Keratinocyte (primary cell): ENCODE measurements at regions not wholly inside any gene's neighbourhood (a gene's known extent, or its start where the extent isn't known, plus 50 kb on each side); places are given as distances from the start of the nearest gene placed in this dataset.
"Not testable (repeated sequence)": the region's sequence is repeated elsewhere in the genome, so short reads cannot be mapped to it uniquely, and the experiment has no call there.

ENCODE experiments used
- DNase-seq: peaks from one replicate; pipeline ENCODE4 v3.0.0-alpha.2; 2011; ENCODE audit warnings: low read depth, missing footprints, low spot score
- FAIRE-seq: peaks from 2 replicates; lab custom pipeline; 2011; peaks lifted over from hg19 to GRCh38; lab: Jason Lieb, UNC
- H2AFZ ChIP-seq: 2 replicates; pipeline ENCODE4 v1.6.0; 2012; ENCODE audit warnings: low read length, control low read depth, inconsistent platforms; ENCODE audit not compliant: control insufficient read depth
- H3K27ac ChIP-seq: 2 replicates; pipeline ENCODE4 v1.5.1; 2011; ENCODE audit warnings: low read length; ENCODE audit not compliant: control insufficient read depth, insufficient read depth
- H3K27me3 ChIP-seq: 3 replicates; pipeline ENCODE4 v1.6.0; 2011; ENCODE audit warnings: low read length; ENCODE audit not compliant: control insufficient read depth, insufficient read depth; ENCODE audit errors: extremely low read depth
- H3K36me3 ChIP-seq, 2 experiments: 2 replicates in 1 of 2; 3 replicates in 1 of 2; pipeline ENCODE4 v1.5.1; 2011; ENCODE audit warnings: low read length in 2 of 2, mild to moderate bottlenecking in 1 of 2; ENCODE audit not compliant: control insufficient read depth in 2 of 2, insufficient read depth in 2 of 2; ENCODE audit errors: extremely low read depth in 1 of 2
- H3K4me1 ChIP-seq: 3 replicates; pipeline ENCODE4 v1.5.1; 2011; ENCODE audit warnings: low read length; ENCODE audit not compliant: control insufficient read depth, insufficient read depth; ENCODE audit errors: extremely low read depth
- H3K4me2 ChIP-seq: 3 replicates; pipeline ENCODE4 v1.6.0; 2011; ENCODE audit warnings: low read depth, low read length; ENCODE audit not compliant: control insufficient read depth, insufficient read depth; ENCODE audit errors: extremely low read depth
- H3K4me3 ChIP-seq, 3 experiments: fragments of 200-600 bp in 1 of 3; sonication (generic) in 1 of 3; 2 replicates in 2 of 3; 3 replicates in 1 of 3; pipeline ENCODE4 v1.5.1; 2011 to 2016; ENCODE audit warnings: low read length in 3 of 3, mild to moderate bottlenecking in 3 of 3, control low read depth in 2 of 3, inconsistent platforms in 1 of 3, low read depth in 1 of 3, mixed read lengths in 1 of 3, mixed run types in 1 of 3, moderate library complexity in 1 of 3; ENCODE audit not compliant: control insufficient read depth in 2 of 3, insufficient read depth in 2 of 3; ENCODE audit errors: extremely low read depth in 1 of 3
- H3K79me2 ChIP-seq: 2 replicates; pipeline ENCODE4 v1.6.0; 2012; ENCODE audit warnings: low read length; ENCODE audit not compliant: control insufficient read depth, insufficient read depth
- H3K9ac ChIP-seq: 3 replicates; pipeline ENCODE4 v1.6.0; 2011; ENCODE audit warnings: low read length; ENCODE audit not compliant: control insufficient read depth, insufficient read depth; ENCODE audit errors: extremely low read depth
- H3K9me1 ChIP-seq: 3 replicates; pipeline ENCODE4 v1.6.0; 2011; ENCODE audit warnings: low read length; ENCODE audit not compliant: control insufficient read depth, insufficient read depth; ENCODE audit errors: extremely low read depth
- H3K9me3 ChIP-seq: 2 replicates; pipeline ENCODE4 v1.5.1; 2012; ENCODE audit warnings: low read depth, low read length; ENCODE audit not compliant: control insufficient read depth
- H4K20me1 ChIP-seq: 3 replicates; pipeline ENCODE4 v1.6.0; 2011; ENCODE audit warnings: low read length; ENCODE audit not compliant: control insufficient read depth, insufficient read depth; ENCODE audit errors: extremely low read depth
- CTCF ChIP-seq, 3 experiments: IDR thresholded peaks in 1 of 3; conservative IDR thresholded peaks in 1 of 3; optimal IDR thresholded peaks in 1 of 3; 2 replicates in 2 of 3; 3 replicates in 1 of 3; pipeline versions ENCODE3 to v1.5.1; 2011; ENCODE audit warnings: low read length in 3 of 3, mild to moderate bottlenecking in 3 of 3, moderate library complexity in 2 of 3, control low read depth in 1 of 3, inconsistent platforms in 1 of 3; ENCODE audit not compliant: insufficient read depth in 2 of 3; ENCODE audit errors: extremely low read depth in 1 of 3
- EZH2 ChIP-seq: IDR thresholded peaks from one replicate; pipeline ENCODE4 v1.6.1; 2012; ENCODE audit warnings: inconsistent platforms, mild to moderate bottlenecking, low read length, moderate library complexity
- dilution Hi-C: fragments of 300-500 bp; cut with MboI; formaldehyde crosslinking; loops from one replicate; pipeline ENCODE4 v1.7.0; 2020; ENCODE audit warnings: low sequenced_read_pairs; ENCODE audit not compliant: extremely low pct_ligation_motif_present

GRCh38 chr14:105968291-105968690, 441.9 kb downstream of the TMEM121 start:
- Histone ChIP-seq H3K4me2 (no peak overlapping the region), H3K9me3 (no peaks in the 10 kb centered on the region), H3K36me3 (no peaks in the 10 kb centered on the region), H3K4me3 (no peak overlapping the region), H3K9me1 (no peaks in the 10 kb centered on the region), H3K4me1 (no peaks in the 10 kb centered on the region), H3K9ac (no peak overlapping the region), H3K27ac (no peak overlapping the region), H2AFZ (no peak overlapping the region), H3K27me3 (no peaks in the 10 kb centered on the region), H4K20me1 (no peaks in the 10 kb centered on the region), H3K79me2 (no peaks in the 10 kb centered on the region)
- TF ChIP-seq EZH2 (no peak), CTCF (optimal IDR thresholded peaks at IDR 0.05 in 1 of 3, IDR thresholded peaks at IDR 0.05 in 1 of 3, conservative IDR thresholded peaks at IDR 0.05 in 1 of 3; ENCODE audit: extremely low read depth in 1 of 3, insufficient read depth in 2 of 3, low read length in 3 of 3) (no peak)
- no peak for DNase-seq
- no peak for FAIRE-seq
- dilution Hi-C loops = no loop called here

- H3K4me2 ChIP-seq, H3K79me2 ChIP-seq, dilution Hi-C loops, H3K27ac ChIP-seq, H4K20me1 ChIP-seq, H3K27me3 ChIP-seq, H3K4me1 ChIP-seq, H3K9me3 ChIP-seq, H2AFZ ChIP-seq, DNase-seq, H3K4me3 ChIP-seq, H3K36me3 ChIP-seq, FAIRE-seq, H3K9ac ChIP-seq, H3K9me1 ChIP-seq: not testable (repeated sequence)
Measured at GRCh38 chr14:105969026-105969425, 442.6 kb downstream of the TMEM121 start.

- H3K4me2 ChIP-seq, H3K9me1 ChIP-seq, H3K4me1 ChIP-seq, FAIRE-seq, dilution Hi-C loops, H3K36me3 ChIP-seq, H3K9ac ChIP-seq, H4K20me1 ChIP-seq, DNase-seq, H3K79me2 ChIP-seq, H3K27ac ChIP-seq, H3K4me3 ChIP-seq, H2AFZ ChIP-seq, H3K9me3 ChIP-seq, H3K27me3 ChIP-seq: not testable (repeated sequence)
Measured at GRCh38 chr14:105970821-105971220, 444.4 kb downstream of the TMEM121 start.
